ENCODE measurements at regions not wholly inside any gene's neighbourhood (a gene's known extent, or its start where the extent isn't known, plus 50 kb on each side); places are given as distances from the start of the nearest gene placed in this dataset.

- TF ChIP-seq CTCF (conservative IDR thresholded peaks at IDR 0.05) = no peak
- no peak for TF ChIP-seq ZFX (IDR thresholded peaks at IDR 0.05)
Measured at GRCh38 chr13:78915015-78915414, 256.1 kb upstream of the OBI1 start.
